LNCAP (cell line): ENCODE measurements at regions not wholly inside any gene's neighbourhood (a gene's known extent, or its start where the extent isn't known, plus 50 kb on each side); places are given as distances from the start of the nearest gene placed in this dataset.

Experiments
- TF ChIP-seq, protein P1 (sequence below): fragments of 450-650 bp; IDR thresholded peaks from 2 replicates; pipeline ENCODE4 v1.5.1; 2017; ENCODE audit warnings: mild to moderate bottlenecking

DNA sequence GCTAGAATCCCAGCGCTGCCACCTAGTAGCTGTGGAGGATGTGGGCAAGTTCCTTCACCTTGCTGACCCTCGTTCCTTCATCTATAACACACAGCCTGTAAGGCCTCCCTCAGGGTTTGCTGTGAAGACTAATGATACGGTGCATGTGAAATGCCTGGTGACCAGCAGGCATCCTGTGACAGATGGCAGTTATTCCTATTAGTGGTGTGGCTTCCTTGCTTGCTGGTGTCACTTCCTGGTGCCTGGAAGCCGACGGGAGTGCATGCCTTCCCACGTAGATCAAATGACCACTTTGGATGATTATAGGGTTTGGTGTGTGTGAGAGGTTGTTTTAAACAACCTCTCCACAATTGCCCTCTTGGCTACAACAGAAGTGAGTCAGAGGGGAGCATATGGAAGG is 894.9 kb downstream of the VRK1 start:
- TF ChIP-seq, protein P1, sequence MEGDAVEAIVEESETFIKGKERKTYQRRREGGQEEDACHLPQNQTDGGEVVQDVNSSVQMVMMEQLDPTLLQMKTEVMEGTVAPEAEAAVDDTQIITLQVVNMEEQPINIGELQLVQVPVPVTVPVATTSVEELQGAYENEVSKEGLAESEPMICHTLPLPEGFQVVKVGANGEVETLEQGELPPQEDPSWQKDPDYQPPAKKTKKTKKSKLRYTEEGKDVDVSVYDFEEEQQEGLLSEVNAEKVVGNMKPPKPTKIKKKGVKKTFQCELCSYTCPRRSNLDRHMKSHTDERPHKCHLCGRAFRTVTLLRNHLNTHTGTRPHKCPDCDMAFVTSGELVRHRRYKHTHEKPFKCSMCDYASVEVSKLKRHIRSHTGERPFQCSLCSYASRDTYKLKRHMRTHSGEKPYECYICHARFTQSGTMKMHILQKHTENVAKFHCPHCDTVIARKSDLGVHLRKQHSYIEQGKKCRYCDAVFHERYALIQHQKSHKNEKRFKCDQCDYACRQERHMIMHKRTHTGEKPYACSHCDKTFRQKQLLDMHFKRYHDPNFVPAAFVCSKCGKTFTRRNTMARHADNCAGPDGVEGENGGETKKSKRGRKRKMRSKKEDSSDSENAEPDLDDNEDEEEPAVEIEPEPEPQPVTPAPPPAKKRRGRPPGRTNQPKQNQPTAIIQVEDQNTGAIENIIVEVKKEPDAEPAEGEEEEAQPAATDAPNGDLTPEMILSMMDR, result no peak

DNA sequence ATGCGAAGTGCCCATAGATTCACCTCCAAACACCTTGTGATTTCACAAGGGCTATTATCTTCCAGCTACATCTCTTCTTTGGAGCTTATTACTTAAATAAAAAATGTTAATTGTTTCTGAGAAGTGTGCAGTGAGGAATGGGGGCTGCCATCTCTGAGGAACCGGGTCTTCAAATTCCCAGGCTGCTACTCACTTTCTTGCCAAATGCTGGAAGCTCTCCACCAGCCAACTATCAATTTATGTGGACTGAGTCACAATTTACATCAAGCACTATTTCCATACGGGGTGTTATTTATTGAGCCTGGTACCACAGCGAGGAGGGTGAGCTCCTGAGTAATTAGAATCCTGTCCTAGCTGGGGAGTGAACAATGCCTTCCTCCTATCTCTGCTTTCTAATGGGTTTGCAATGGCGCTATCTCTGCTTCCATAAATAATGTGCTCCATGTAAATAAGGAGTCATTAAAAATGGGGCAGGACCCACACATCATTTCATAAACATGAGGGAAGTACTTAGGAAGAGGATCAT is 898.3 kb downstream of the VRK1 start:
- TF ChIP-seq, protein P1, result no peak

DNA sequence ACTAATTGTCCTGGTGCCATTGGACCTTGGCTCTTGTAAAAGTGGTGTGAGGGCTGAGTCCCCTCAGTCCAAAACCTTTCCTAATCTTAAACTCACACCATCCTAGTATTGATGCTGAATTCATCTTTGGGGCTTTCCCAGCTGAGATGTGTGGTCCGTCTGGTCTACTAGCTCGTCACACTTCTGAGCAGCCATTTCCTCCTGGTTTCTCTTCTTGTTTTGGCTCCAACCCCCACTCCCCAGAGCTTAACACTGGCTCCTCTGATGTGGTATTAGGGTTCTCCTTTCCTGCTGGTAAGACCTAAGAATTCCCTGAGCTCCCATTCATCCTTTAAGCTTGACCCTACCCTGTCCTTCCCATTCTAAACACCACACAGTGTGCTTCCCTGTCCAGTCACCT is 900.6 kb downstream of the VRK1 start:
- TF ChIP-seq, protein P1, result no peak

DNA sequence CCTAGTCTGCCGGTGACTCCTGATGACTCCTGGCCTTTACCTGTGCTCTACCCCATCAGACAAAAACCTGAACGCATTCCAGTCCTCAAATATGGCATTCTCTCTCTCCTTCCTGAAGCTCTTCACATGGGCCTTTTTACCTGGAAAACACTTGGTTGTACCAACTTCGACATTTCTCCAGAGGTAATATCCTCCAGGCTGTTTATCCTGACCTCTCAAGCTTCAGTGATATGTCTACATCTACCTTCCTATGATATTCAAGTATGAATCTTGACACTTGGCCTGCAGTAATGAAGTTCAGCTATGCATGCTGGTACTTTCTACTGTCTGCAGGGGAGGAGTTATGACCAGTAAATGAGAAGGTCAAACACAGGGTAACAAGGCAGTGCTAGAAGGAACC is 901.8 kb downstream of the VRK1 start:
- TF ChIP-seq, protein P1, result no peak

DNA sequence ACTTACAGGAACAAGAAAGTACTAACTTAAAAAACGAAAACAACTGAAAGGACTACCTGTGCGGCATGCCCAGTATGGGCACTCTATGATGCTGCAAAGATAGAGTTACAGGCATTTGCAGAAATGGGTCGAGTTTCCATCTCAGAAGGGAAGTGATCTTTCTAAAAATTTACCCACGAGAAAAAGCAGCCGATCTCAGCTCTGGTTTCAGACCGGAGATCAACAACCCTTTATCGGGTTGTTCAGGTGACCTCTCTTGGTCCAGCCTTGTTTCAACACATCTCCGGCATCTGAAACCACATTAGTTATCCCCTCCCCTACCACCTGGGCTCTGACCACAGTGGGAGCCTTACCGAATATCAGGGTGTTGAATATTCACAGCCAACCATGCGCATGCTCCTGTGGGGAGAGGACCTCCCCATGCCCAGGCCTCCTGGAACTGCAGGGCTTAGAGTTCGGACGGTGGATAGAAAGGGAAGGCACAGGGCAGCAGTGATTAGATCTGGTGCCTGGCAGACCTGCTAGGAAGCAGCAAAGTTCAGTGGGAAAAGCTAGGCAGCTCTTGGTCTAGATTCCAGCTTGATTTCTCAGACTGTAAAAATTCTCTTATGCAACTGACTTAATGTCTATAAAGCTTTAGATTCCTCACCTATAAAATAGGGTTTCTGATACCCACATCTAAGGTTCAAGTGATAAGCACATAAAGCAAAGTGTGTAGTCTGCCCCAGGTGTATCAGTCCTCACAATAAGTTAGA is 906.0 kb downstream of the VRK1 start:
- TF ChIP-seq, protein P1, result no peak

GRCh38 chr14:97704316-97704885 is 907.2 kb downstream of the VRK1 start:
- TF ChIP-seq, protein P1, result no peak

DNA sequence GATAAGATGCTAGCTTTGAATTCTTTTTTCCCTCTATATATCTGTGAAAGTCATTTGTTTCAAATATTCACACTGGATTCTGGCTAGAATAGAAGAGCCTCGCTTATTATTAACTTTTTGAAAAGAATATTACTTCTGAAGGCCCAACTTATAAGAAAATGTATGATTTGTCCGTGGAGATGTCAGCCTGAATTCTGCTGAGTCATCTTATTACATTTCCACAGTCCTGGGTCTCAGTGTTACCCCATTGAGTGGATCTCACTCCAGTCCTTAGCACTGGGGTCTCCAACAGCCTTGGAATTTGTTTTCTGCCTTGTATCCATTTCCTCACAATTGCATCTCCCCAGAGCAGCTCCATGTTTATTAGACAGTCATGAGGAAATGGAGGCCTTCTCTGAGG is 907.9 kb downstream of the VRK1 start:
- TF ChIP-seq, protein P1, result no peak
